SK-N-SH (cell line): ENCODE measurements at regions not wholly inside any gene's neighbourhood (a gene's known extent, or its start where the extent isn't known, plus 50 kb on each side); places are given as distances from the start of the nearest gene placed in this dataset.

Experiments
- CTCF ChIA-PET: fragments of 300-600, 350-600 bp; formaldehyde crosslinking; extraction: SDS; loops from one replicate; lab custom pipeline; 2021; lab: Yijun Ruan, JAX
- POLR2A ChIA-PET: fragments of 350-600 bp; sonication (Branson Sonifier 250); formaldehyde crosslinking; extraction: SDS; loops from one replicate; lab custom pipeline; 2020; ENCODE audit warnings: antibody characterized with exemption, inconsistent platforms; lab: Yijun Ruan, JAX
- DNase-seq: peaks from one replicate; pipeline ENCODE4 v3.0.0; 2012
- H2AFZ ChIP-seq: fragments of 200-600 bp; sonication (generic); 2 replicates; pipeline ENCODE4 v1.8.1; 2016; ENCODE audit warnings: antibody characterized with exemption, mild to moderate bottlenecking, low read depth
- H3F3A ChIP-seq: fragments of 200-600 bp; sonication (generic); replicated peaks from 2 replicates; pipeline ENCODE3; 2016; ENCODE audit warnings: antibody characterized with exemption, mild to moderate bottlenecking; ENCODE audit not compliant: insufficient read depth
- H3K27ac ChIP-seq, 2 experiments: fragments of 200-500 bp in 1 of 2; fragments of 200-600 bp in 1 of 2; sonication (Bioruptor generic) in 1 of 2; sonication (generic), shearing (Covaris generic) in 1 of 2; 2 replicates each; pipeline versions ENCODE4 v1.5.1 to v1.6.1; 2014 to 2016; ENCODE audit warnings: low read depth in 2 of 2, inconsistent platforms in 1 of 2, low read length in 1 of 2, mild to moderate bottlenecking in 1 of 2, mixed read lengths in 1 of 2
- H3K27me3 ChIP-seq: fragments of 200-600 bp; sonication (generic), shearing (Covaris generic); 2 replicates; pipeline ENCODE4 v1.6.1; 2016; ENCODE audit warnings: mixed run types; ENCODE audit not compliant: insufficient read depth
- H3K36me3 ChIP-seq, 2 experiments: fragments of 200-500 bp in 1 of 2; fragments of 200-600 bp in 1 of 2; sonication (Bioruptor generic) in 1 of 2; sonication (generic) in 1 of 2; replicated peaks in 1 of 2; 2 replicates each; pipeline versions ENCODE3 to v1.5.1; 2014 to 2016; ENCODE audit warnings: low read length in 1 of 2, mild to moderate bottlenecking in 1 of 2; ENCODE audit not compliant: insufficient read depth in 2 of 2, control insufficient read depth in 1 of 2
- H3K4me1 ChIP-seq, 2 experiments: fragments of 200-500 bp in 1 of 2; fragments of 200-600 bp in 1 of 2; sonication (Bioruptor generic) in 1 of 2; sonication (generic), shearing (Covaris generic) in 1 of 2; 2 replicates each; pipeline versions ENCODE4 v1.5.1 to v1.6.1; 2014 to 2016; ENCODE audit warnings: low read depth in 1 of 2, low read length in 1 of 2, mixed run types in 1 of 2; ENCODE audit not compliant: insufficient read depth in 2 of 2, control insufficient read depth in 1 of 2
- H3K4me2 ChIP-seq: fragments of 200-600 bp; sonication (generic), shearing (Covaris generic); 2 replicates; pipeline ENCODE4 v1.6.1; 2017; ENCODE audit warnings: mixed run types
- H3K4me3 ChIP-seq, 2 experiments: fragments of 200-500 bp in 1 of 2; fragments of 200-600 bp in 1 of 2; sonication (Bioruptor generic) in 1 of 2; sonication (generic), shearing (Covaris generic) in 1 of 2; 2 replicates each; pipeline versions ENCODE4 v1.5.1 to v1.8.1; 2014 to 2016; ENCODE audit warnings: low read depth in 2 of 2, inconsistent platforms in 1 of 2, low read length in 1 of 2, mild to moderate bottlenecking in 1 of 2, mixed read lengths in 1 of 2, moderate library complexity in 1 of 2
- H3K79me2 ChIP-seq: fragments of 200-600 bp; sonication (generic); 2 replicates; pipeline ENCODE4 v1.8.1; 2017; ENCODE audit warnings: mild to moderate bottlenecking; ENCODE audit not compliant: insufficient read depth
- H3K9ac ChIP-seq: fragments of 200-600 bp; sonication (generic); 2 replicates; pipeline ENCODE4 v1.6.1; 2017; ENCODE audit warnings: mixed run types
- H3K9me2 ChIP-seq: fragments of 200-600 bp; sonication (generic); 2 replicates; pipeline ENCODE4 v1.6.1; 2017; ENCODE audit warnings: mixed run types
- H3K9me3 ChIP-seq: fragments of 200-600 bp; sonication (generic); 2 replicates; pipeline ENCODE4 v1.6.1; 2017; ENCODE audit warnings: mixed run types, mild to moderate bottlenecking, moderate library complexity
- H4K20me1 ChIP-seq: fragments of 200-600 bp; sonication (generic); 2 replicates; pipeline ENCODE4 v1.6.1; 2017; ENCODE audit warnings: mild to moderate bottlenecking, mixed run types; ENCODE audit not compliant: insufficient read depth
- CHD2 ChIP-seq: fragments of 150-350 bp; IDR thresholded peaks from 2 replicates; pipeline ENCODE4 v1.6.1; 2018; ENCODE audit warnings: low read length; ENCODE audit not compliant: partially characterized antibody
- ELF1 ChIP-seq: IDR thresholded peaks from 2 replicates; pipeline ENCODE4 v1.4.0; 2012
- FOSL2 ChIP-seq: IDR thresholded peaks from 2 replicates; pipeline ENCODE4 v1.4.0; 2012; ENCODE audit warnings: low read depth, mild to moderate bottlenecking, moderate library complexity, borderline replicate concordance
- JUND ChIP-seq: IDR thresholded peaks from 2 replicates; pipeline ENCODE4 v1.4.0; 2012
- MEF2A ChIP-seq: IDR thresholded peaks from 2 replicates; pipeline ENCODE4 v1.4.0; 2012; ENCODE audit warnings: low read depth, borderline replicate concordance
- NFIC ChIP-seq: IDR thresholded peaks from 2 replicates; pipeline ENCODE4 v1.4.0; 2012; ENCODE audit warnings: borderline replicate concordance
- PBX3 ChIP-seq: IDR thresholded peaks from 2 replicates; pipeline ENCODE4; 2012
- POLR2AphosphoS5 ChIP-seq: IDR thresholded peaks from 2 replicates; pipeline ENCODE4 v1.6.1; 2012; ENCODE audit warnings: low read depth, low read length
- RCOR1 ChIP-seq: fragments of 150-350 bp; IDR thresholded peaks from 2 replicates; pipeline ENCODE4 v1.6.1; 2017; ENCODE audit warnings: antibody characterized with exemption, low read length
- RXRA ChIP-seq: IDR thresholded peaks from 2 replicates; pipeline ENCODE4 v1.4.0; 2012; ENCODE audit warnings: low read depth, mild to moderate bottlenecking, borderline replicate concordance
- SIN3A ChIP-seq: IDR thresholded peaks from 2 replicates; pipeline ENCODE4 v1.6.1; 2012; ENCODE audit warnings: low read depth, mild to moderate bottlenecking, low read length, moderate library complexity, borderline replicate concordance
- TAF1 ChIP-seq: IDR thresholded peaks from 2 replicates; pipeline ENCODE4 v1.6.1; 2012; ENCODE audit warnings: low read depth, mild to moderate bottlenecking, low read length, moderate library complexity, borderline replicate concordance
- USF1 ChIP-seq: IDR thresholded peaks from 2 replicates; pipeline ENCODE4 v1.4.0; 2012; ENCODE audit warnings: low read depth, borderline replicate concordance
- USF2 ChIP-seq: fragments of 150-350 bp; IDR thresholded peaks from 2 replicates; pipeline ENCODE4 v1.6.1; 2017; ENCODE audit warnings: antibody characterized with exemption, low read length, low read depth, borderline replicate concordance
- YY1 ChIP-seq: IDR thresholded peaks from 2 replicates; pipeline ENCODE4 v1.4.0; 2012; ENCODE audit warnings: low read depth, mild to moderate bottlenecking
- WGBS: methylation state at CpG from one replicate; pipeline ENCODE4 v1.1.6; 2017; ENCODE audit warnings: low lambda C conversion rate; 5-methylcytosine and 5-hydroxymethylcytosine counted together

GRCh38 chr6:135647521-135647920, 150.0 kb upstream of the AHI1 start:
- Histone ChIP-seq H3K36me3 (no peaks in the 10 kb centered on the region), H3K4me1 (no peaks in the 10 kb centered on the region), H3K4me3 (no peak overlapping the region), H4K20me1 (no peaks in the 10 kb centered on the region), H3K27me3 (no peaks in the 10 kb centered on the region), H2AFZ (no peak overlapping the region), H3K4me2 (no peak overlapping the region), H3K27ac (no peak overlapping the region), H3K79me2 (no peaks in the 10 kb centered on the region), H3K9me3 (no peaks in the 10 kb centered on the region), H3K9ac (no peak overlapping the region), H3K9me2 (no peaks in the 10 kb centered on the region), H3F3A (no peaks in the 10 kb centered on the region)
- ChIA-PET POLR2A (no interaction called here), CTCF (no interaction called here)
- TF ChIP-seq JUND (no peak), POLR2AphosphoS5 (no peak), YY1 (no peak), PBX3 (no peak), CHD2 (no peak), RCOR1 (no peak)
- no peak for DNase-seq

GRCh38 chr6:135651964-135652755, 154.6 kb upstream of the AHI1 start:
- no peaks in the 10 kb centered on the region for H3F3A ChIP-seq
- 70% methylated on average over 7 of the region's 7 CpGs for WGBS
- DNase-seq: no peak

GRCh38 chr6:135655055-135655454, 157.5 kb upstream of the AHI1 start:
- Histone ChIP-seq H3K27ac (no peak overlapping the region), H3K36me3 (no peaks in the 10 kb centered on the region), H3K4me2 (no peak overlapping the region), H3K4me1 (no peaks in the 10 kb centered on the region), H3K9me2 (no peaks in the 10 kb centered on the region), H4K20me1 (no peaks in the 10 kb centered on the region), H3F3A (no peaks in the 10 kb centered on the region), H3K79me2 (no peaks in the 10 kb centered on the region), H3K27me3 (no peaks in the 10 kb centered on the region), H2AFZ (no peak overlapping the region), H3K4me3 (no peak overlapping the region), H3K9ac (no peak overlapping the region), H3K9me3 (no peaks in the 10 kb centered on the region)
- ChIA-PET CTCF (no interaction called here), POLR2A (no interaction called here)
- DNase-seq: no peak
- TF ChIP-seq RCOR1 (no peak), USF1 (no peak), NFIC (no peak), YY1 (no peak), RXRA (no peak), ELF1 (no peak), JUND (no peak), TAF1 (no peak)

More at GRCh38 chr6:135651964-135652755, 154.6 kb upstream of the AHI1 start:
- no peak overlapping the region for H3K27ac ChIP-seq
- H3K9me2 ChIP-seq: no peaks in the 10 kb centered on the region
- no peaks in the 10 kb centered on the region for H4K20me1 ChIP-seq
- no peak overlapping the region for H3K4me2 ChIP-seq
- no peaks in the 10 kb centered on the region for H3K79me2 ChIP-seq
- TF ChIP-seq TAF1 (no peak), FOSL2 (no peak), SIN3A (no peak), MEF2A (no peak), USF2 (no peak)
- H3K9me3 ChIP-seq: no peaks in the 10 kb centered on the region
- no peak overlapping the region for H3K4me3 ChIP-seq
- H2AFZ ChIP-seq: no peak overlapping the region
- H3K9ac ChIP-seq: no peak overlapping the region
- H3K36me3 ChIP-seq: no peaks in the 10 kb centered on the region
- H3K27me3 ChIP-seq: no peaks in the 10 kb centered on the region
- POLR2A ChIA-PET: no interaction called here
- CTCF ChIA-PET: no interaction called here
- no peaks in the 10 kb centered on the region for H3K4me1 ChIP-seq
